Prostate gland (tissue), 2 donors: ENCODE measurements at regions not wholly inside any gene's neighbourhood (a gene's known extent, or its start where the extent isn't known, plus 50 kb on each side); places are given as distances from the start of the nearest gene placed in this dataset.

Experiments used
- CTCF ChIP-seq, 4 experiments: fragments of 200-600 bp in 2 of 4; fragments of 450-650 bp in 2 of 4; sonication (generic) in 2 of 4; IDR thresholded peaks; 1 replicate in 3 of 4; 2 replicates in 1 of 4; pipeline ENCODE4 v1.5.1; 2016 to 2019; ENCODE audit warnings: antibody characterized with exemption in 4 of 4, mild to moderate bottlenecking in 2 of 4, moderate library complexity in 2 of 4
- POLR2A ChIP-seq: fragments of 450-650 bp; IDR thresholded peaks from one replicate; pipeline ENCODE4 v1.6.1; 2016; ENCODE audit warnings: antibody characterized with exemption, mild to moderate bottlenecking
- POLR2AphosphoS5 ChIP-seq: sonication (generic); formaldehyde crosslinking; IDR thresholded peaks from one replicate; pipeline ENCODE4 v1.6.1; 2017; ENCODE audit warnings: antibody characterized with exemption

DNA sequence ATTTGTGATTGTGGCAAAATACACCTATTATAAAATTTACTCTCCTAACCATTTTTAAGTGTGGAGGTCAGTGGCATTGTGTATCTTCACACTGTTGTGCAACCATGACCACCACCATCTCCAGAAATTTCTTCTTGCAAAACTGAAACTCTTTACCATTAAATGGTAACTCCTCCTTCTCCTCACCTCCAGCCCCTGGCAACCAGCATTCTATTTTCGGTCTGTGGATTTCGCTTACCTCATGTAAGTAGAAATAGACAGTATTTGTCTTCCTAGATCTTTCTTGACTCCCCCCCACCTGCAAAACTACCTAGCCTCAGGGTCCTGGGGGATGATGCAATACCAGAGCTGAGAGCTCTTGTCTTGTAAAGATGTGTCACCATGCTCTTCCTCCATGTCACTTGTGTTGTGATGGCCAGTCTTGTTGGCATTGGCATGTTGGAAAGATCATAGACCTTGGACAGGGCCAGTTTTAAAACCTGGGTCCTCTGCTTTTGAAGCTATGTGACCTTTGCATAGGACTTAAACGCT is 71.1 kb upstream of the EMX2 start:
- TF ChIP-seq CTCF (IDR thresholded peaks at IDR 0.05) (no peak), POLR2A (no peak), POLR2AphosphoS5 (no peak)
